NCI-H2029 (cell line): ENCODE measurements at regions not wholly inside any gene's neighbourhood (a gene's known extent, or its start where the extent isn't known, plus 50 kb on each side); places are given as distances from the start of the nearest gene placed in this dataset.

Experiments
- DNase-seq: peaks from one replicate; lab custom pipeline; 2025; lab: John Stamatoyannopoulos, UW

DNA sequence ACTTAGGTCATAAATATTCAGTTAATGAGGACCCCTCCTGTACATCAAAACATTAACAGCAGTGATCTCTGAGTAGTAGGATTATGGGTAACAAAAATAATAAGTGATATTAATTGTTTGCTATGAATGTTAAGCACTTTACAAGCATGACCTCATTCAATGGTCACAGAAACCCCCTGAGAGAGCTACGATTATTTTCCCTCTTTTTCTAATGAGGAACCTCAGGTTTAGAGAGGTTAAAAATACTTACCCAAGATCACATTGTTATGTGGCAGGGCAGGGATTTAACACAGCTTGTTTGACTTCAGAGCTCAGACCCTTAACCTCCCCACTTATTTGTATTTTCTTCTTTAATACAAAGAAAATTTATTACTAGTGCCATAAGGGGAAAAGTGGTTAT lies 228.2 kb downstream of the TBL1XR1 start:
- DNase-seq: no peak

DNA sequence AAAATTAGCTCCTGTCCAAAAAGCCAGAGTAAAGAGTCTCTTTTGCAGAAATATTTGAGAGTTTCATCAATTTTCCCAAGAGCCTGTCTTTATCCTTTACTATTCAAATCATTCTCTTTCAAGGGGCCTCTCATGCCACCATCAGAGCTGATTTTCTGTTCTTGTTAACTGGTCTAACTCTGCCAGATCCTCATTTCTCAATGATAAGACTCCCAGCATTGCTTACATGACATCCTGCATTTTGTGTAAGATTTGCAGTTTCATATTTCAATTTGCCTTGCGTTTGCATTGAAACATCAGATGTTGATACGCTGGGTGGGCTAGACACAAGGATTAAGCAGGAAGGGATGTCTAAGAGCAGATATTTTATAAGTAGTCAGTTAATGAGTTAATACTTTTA lies 228.7 kb downstream of the TBL1XR1 start:
- no peak for DNase-seq

DNA sequence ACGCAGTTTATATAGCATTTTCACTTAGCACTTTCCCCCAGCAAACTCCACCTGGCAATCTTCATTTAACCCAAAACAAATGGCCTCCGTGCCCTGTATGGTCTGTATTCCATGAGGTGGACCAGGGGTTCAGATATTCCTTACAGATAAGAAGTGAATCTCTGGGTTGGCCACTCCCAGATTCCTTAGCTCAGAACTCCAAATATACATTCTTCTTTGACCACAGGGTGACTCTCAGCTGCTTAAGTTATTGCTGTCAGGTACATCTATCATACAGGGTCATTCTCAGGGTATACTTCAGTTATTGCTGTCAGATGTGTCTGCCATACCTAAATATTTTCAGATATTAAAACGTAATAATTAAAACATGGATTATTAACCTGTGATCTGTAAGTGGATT lies 229.8 kb downstream of the TBL1XR1 start:
- DNase-seq: no peak

DNA sequence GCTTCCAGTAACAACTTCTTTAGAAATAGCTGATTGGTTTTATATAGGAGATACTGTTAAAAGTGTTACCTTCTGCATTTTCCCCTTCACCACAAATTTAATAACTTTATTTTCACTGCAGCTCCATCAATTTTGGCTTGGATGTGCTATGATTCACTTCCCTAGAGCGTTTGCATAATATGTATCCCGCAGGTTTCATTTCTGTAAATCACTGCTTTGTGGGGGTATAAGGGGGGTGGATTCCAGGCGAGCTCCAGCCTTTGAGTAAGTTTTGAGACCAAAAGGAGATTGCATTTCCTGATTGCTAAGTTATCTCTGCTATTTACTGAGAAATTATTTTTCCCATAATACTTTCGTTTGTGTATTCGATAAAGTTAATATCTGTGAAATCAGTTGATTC lies 232.6 kb downstream of the TBL1XR1 start:
- DNase-seq: no peak

DNA sequence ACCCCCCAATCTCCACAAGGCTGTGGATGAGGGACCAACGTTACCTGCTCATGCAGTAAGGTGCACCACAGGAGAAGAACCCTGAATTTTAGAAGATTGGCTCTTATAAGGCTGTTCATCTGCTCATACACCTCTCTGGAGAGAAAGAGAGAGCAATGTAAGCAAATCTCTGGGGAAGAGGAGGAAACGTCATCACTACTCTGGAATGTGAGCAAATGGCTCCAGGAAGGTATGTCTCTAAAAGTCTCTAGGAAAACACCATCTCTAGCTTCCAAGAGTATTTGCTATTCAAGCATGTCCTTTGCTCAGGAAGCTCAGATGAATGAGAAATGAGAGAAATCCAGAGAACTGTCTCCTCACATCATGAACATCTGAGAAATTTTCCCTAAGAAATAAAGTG lies 235.4 kb downstream of the TBL1XR1 start:
- DNase-seq: no peak

DNA sequence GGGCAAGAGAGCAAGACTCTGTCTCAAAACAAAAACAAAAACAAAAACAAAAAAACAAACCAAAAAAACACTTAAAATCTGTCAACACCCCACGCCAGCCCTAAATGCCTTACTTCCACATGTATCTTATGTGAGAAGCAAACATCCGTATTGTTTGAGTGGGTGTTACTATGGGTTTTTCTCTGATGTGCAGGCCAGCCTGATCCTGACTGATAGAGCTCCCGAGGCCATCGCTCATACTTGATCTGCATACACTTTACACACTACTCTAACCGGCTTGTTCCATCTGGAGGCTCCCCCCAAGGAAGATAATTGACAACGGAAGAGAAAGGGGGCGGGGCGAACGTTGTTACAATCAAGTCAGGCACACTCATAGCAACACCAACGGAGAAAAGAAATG lies 237.4 kb downstream of the TBL1XR1 start:
- DNase-seq: no peak

DNA sequence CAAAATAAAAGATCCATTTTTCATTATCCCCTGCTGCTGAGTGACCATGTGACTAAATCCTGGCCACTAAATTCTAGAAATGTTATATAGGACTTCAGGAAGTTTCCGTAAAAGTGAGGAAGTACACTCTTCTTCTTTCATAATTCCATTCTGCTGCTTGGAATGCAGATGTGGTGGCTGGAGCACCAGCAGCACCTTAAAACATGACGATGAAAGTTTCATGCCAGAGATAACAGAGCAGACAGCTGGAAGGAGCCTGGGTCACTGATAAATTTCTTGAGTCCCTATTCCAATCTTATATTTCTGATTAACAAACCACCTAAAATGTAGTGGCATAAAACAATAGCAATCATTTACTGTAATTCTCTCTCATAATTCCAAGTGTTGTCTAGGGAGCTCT lies 238.7 kb downstream of the TBL1XR1 start:
- DNase-seq: no peak

DNA sequence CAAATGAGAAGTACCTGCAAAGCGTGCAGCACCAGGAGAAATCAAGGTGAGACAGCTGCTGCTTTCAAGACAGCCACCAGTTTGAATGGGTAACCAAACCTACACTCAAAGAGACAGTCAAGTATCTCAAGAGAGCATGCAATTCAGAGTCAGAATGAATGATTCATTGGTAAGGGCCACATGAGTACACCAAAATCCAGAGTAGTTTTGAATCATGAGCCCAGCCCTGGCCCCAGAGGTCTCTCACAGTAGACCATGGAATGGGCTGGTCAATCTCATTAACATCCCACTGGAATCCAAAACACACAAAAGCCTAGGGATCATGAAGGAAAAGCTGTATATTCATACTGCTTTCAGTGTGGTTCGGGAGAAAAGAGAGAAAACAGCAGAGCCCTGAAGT lies 242.8 kb downstream of the TBL1XR1 start:
- no peak for DNase-seq

DNA sequence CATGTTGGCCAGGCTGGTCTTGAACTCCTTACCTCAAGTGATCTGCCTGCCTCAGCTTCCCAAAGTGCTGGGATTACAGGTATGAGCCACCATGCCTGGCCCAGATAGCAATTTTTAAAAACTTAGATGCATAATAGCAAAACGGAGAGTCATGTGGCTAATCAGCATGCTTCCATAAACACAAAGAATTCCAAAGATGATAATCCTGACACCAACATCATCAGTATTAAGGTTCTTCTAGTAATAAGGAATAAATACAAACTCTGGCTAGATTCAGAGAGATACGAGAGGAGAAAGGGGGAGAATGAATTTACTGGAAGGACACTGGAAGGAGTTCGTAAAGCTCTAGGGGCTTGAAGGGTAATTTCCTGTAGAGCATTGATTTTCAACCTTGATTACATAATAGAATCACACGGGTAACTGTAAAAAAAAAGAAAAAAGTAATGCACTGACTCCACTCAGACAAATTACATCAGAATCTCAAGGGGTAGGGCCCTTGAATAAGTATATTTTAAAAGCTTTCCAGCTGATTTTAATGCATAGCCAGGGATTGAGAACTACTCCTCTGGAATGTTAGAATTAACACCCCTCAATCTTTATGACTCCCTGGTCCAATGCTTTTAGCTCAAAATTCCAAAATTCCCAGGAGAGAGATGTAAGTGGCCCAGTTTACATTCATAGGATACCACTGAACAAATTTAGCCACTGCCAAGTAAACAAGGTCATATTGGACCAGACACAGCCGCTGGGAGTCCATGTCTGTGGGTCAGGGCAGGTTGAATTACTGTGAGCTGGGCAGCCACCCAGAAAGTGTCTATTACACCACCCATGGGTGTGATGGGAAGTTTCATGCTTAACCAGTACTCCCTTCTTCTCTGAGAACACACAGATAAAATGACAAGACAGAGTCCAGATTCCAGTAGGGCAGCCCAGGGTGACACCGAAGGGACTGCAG lies 243.9 kb downstream of the TBL1XR1 start:
- DNase-seq: peak; percentile 14

DNA sequence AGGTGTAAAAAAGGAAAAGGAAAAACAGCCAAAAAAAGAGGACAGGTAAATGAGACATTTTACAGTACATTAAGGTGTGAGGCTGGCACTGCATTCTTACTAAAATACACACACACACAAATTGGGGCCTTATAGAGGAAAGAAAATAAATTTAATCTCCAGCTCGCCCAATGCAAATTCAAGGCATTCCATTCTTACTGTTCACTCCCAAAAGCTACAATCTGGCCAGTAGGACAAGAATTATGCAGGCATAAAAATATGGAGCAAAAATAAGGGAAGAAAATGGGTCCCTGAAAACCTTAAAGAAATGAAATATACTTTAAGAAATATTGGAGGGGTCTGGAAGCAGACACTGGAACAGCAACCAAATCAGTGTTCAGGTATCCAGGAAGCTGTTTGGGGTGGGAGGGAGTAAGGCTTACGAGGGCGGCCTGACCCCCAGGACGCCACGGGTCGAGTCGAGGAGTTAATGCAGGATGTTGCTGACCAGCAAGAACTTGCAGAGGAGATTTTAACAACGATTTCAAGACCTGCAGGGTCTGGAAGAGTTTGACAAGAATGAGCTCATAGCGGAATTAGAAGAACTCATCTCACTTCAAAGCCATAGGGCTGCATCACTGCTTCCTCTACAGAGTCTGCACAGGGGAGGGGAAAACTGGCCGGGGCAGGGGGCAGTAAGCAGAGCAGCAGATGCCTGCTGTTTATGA lies 245.5 kb downstream of the TBL1XR1 start:
- DNase-seq: no peak

DNA sequence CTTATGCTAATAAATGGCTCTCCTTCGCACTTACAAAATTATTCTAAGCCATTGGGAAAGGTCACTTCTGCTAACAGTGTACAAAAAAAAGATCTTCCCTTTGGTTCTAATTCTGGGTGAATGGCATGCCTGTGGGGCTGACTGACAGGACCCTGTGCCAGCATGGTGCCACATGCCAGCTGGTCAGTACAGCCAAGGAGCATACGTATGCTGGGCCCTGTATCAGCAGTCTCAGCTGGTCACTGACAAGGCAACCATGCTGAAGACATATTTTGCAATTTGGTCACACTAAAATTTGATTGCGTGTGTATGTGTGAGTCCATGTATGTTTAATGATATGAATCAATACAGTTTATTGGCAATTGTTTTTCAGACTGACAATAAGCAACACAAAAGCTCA lies 246.1 kb downstream of the TBL1XR1 start:
- no peak for DNase-seq

DNA sequence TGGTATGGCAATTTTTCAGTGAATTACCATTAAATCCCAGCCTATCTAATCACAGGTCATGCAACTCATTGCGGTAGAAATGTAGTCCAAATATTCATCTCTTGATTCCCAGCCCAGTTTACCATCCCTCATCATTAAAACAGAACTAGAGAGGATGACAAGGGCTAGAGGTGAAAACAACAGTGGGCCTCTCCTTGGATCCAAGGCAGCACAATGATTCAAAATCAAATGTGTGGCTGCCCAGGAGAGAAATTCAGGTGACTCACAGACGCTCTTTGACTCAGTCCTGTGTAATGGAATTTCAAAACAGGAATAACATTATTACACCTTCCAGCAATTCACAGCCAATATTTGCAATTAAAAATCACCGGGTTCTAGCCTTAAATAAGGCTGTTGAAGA lies 246.5 kb downstream of the TBL1XR1 start:
- DNase-seq: no peak

DNA sequence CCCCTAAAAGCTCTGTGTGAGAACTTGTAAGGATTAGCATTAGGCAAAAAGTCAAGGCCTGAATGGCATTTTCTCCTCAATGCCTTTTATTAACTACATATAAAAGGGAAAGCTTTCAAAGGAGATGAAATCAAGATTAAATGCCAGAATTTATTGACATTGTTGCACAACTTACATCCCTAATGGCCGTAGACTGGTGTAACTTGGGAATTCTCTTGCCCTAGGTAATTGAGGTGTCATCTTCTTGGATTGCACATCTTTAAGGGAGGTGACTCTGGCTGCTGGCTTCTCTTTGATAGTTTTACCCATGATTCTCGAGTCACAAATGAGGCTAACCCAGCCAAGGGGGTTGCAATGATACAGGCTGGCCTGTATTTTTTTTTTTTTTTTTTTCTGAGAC lies 249.1 kb downstream of the TBL1XR1 start:
- DNase-seq: no peak

DNA sequence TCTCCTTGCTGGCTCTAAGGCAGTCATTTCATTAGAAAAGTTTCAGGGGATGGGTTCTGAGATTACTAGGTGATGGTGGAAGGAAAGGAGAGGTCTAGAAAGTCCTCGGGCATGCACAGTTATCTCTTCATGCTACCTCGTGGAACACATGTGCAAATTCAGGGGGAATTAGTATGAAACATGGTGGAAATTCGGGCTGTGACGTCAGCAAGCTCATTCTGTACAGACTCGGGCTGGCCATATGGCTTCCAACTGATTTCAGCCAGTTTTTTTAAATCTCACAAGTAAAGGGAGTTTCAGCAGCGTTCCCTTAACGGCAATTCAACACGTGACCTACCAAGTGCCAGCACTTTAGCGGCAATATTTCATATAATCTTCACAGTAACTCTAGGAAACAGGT lies 251.1 kb downstream of the TBL1XR1 start:
- no peak for DNase-seq

DNA sequence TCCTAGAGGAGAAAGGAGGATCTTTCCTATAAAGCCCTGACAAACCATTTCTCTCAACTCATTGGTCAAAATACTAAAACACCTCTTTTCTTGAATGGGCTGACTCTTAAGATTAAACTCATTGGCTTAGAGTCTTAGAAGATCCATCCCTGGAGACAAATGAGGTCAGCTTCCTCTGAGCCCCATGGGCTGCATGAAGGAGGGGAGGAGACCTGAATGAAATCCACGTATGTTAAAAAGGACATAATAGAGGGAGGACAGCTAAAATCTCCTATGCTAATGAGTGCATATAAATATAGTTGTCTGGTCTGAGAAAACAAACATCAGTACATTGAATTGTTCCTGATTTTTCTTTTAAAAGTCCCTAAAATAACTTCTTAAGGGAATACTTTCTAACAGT lies 255.0 kb downstream of the TBL1XR1 start:
- DNase-seq: no peak

DNA sequence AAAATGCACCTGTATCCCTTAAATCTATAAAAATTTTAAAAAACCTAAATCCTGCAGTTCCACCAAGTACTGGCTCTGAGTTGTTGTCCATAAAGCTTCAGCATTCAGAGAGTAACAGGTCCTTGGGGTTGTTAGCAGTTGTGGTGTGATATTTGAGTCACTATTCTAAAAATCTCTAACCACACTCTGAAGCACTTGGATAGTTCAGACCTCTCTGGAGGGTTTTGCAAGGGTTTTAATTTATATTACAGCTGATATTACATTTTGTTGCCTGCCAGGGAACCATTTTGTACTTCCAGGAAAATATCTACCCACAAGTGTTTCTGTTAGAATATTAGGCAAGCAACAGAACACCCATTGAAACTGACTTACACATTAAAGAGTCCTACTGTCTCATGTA lies 255.6 kb downstream of the TBL1XR1 start:
- no peak for DNase-seq

DNA sequence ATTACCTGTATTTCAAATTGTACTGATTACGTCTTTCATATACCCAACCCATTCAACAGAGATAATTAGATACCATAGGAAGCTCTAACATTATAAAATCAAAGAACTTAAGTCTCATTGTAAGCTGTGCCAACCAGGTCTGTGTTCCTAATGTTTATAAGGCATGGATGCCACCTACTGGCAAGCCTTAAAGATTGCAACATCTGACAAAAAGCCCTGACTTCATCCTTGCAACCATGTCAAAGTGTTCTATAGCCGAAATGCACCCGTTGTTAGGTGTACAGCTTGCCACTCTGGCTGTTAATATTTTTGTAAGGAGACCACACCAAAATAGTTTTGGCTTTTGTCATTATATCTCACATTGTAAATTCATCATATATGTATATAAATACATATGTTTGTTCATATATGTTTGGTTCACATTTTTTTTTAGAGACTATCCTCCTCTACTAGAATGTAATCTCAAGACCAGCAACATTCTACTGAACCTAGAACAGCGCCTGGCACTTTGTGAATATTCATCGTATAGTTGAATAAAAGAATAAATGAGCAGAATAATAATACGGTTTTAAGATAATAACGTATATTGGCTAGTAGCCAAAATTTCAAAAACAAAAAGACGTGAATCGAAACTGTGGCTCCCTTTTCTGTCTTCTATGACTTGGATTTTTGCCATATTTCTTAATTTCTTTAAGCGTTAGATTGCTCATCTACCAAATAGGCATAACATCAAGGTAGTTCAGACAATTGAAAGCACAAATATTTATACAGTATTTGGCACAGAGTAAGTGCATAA lies 258.1 kb downstream of the TBL1XR1 start:
- peak; percentile 83 for DNase-seq

DNA sequence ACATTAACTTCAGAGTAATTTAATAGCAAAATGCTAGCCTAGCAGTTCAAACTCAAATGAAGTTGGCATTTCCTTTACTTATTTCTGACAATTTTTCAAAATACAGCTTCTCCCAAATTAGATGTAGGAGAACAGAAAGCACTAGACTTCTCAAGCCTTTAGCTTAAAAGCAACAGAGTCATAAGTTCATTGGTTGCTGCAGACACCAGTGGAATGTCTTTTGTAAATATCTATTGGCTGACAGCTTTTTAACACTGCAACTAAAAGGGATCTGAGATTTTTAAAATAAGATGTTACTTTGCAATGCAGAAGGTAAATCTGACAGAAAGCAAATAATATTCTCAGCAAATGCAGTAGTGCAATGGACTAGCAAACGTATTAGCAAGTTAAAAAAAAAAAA lies 259.3 kb downstream of the TBL1XR1 start:
- no peak for DNase-seq

DNA sequence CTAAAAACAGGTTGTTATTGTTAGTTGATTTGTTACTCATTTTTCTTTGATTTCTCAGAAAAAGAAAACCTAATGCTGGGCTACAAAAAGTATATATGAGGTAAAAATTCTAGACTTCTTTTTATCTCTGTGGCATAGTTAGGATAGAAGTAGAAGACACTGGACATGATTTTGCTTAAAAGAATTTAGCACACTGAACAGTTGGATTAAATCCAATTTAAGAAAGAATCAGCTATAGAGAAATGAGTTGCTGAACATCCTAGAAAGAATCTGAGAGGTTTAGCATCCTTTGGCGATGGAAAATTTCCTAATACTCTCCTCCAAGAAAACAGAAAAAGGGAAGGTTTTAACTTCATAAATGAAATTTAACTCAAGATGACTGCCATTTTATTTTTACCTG lies 259.7 kb downstream of the TBL1XR1 start:
- no peak for DNase-seq

DNA sequence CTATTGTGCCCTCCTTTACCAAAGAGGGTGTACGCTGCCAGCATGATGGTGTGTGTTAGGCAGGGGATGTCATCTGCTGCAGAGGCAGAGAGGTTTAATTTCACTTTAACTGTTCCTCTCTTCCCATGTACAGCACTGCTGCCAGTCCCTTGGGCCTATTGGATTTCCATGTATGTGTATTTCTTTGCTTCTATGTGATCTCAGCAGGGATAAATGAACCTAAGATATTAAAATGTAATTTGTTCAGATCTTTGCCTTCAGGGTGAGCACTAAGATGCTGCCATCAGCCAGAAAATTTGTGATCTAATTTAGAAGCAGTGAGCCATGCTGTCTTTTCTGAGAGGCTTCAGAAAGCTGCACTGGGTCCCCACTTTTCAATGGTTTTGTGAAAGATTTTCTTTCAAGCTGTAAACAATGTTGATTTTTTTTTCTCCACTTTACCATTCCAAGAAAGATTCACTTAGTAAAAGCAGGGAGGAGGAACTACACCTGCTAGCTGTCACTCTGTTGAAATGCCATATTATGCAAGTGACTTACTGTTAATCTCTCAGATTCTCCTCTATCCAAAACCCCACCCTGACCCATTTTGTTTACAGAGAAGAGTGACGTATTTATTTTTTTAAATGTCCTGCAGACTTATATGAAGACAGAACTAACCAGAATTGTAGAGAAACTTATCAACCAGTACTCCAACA lies 261.9 kb downstream of the TBL1XR1 start:
- DNase-seq: no peak

DNA sequence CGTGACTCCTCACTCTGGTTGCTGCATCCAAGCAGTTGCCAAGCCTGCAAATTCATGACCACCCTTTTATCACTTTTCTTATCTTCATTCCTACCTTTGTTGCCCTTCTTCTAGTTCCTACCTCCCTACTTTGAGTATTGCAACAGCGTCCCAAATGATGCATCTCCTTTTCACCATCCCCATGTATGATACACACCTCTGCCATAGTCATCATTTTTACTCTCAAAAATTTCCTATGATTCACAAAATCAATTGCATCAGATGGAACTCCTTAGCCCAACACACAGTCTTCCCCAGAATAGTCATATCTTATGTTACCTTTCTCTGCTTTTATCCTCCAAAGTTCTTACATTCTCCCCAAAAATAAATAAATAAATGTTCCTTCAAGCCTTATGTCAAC lies 262.6 kb downstream of the TBL1XR1 start:
- DNase-seq: no peak

DNA sequence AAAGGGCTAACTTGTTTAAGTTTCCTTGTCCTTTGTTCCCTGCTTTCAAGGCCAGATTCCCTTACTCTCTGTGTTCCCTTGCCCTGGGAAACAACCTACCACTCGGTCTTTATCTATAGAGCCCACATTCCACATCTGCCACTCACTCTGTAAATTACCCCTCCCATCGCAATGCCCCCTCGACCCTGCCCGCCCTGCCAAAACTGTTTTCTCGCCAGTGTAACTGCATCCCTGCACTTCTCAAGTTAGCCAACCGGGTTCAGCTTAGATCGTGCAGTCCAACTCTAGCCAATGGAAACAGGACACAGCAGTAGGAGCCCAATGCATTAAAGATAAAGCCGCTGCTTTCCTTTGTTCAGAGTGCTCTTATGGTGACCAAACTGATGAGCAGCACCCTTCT lies 263.6 kb downstream of the TBL1XR1 start:
- DNase-seq: no peak
